HCT116 (cell line): ENCODE measurements at regions not wholly inside any gene's neighbourhood (a gene's known extent, or its start where the extent isn't known, plus 50 kb on each side); places are given as distances from the start of the nearest gene placed in this dataset.

ENCODE experiments used
- EZH2 ChIP-seq: fragments of 200-600 bp; sonication (generic); IDR thresholded peaks from 2 replicates; pipeline ENCODE4 v1.6.1; 2017; ENCODE audit warnings: antibody characterized with exemption, mixed run types
- POLR2A ChIP-seq: IDR thresholded peaks from 2 replicates; pipeline ENCODE4 v1.7.0; 2011; ENCODE audit warnings: borderline replicate concordance; ENCODE audit not compliant: insufficient read depth, insufficient read length; ENCODE audit errors: extremely low read depth
- SIN3A ChIP-seq: IDR thresholded peaks from 2 replicates; pipeline ENCODE4 v1.6.1; 2012; ENCODE audit warnings: low read depth
- ZFX ChIP-seq: fragments of 450-650 bp; IDR thresholded peaks from 2 replicates; pipeline ENCODE4 v1.6.1; 2017
- ZNF274 ChIP-seq: fragments of 200-500 bp; sonication (Bioruptor generic); IDR thresholded peaks from 2 replicates; pipeline ENCODE4 v1.6.1; 2014; ENCODE audit warnings: mild to moderate bottlenecking, low read depth, low read length, inconsistent platforms
- TF ChIP-seq, protein P1 (sequence below), 3 experiments: fragments of 200-600 bp in 1 of 3; sonication (generic) in 1 of 3; IDR thresholded peaks in 2 of 3; conservative IDR thresholded peaks in 1 of 3; 2 replicates each; pipeline ENCODE4 v1.5.1; 2012 to 2017; ENCODE audit warnings: low read depth in 2 of 3, low read length in 2 of 3, antibody characterized with exemption in 1 of 3, borderline replicate concordance in 1 of 3, control low read depth in 1 of 3, mild to moderate bottlenecking in 1 of 3, mixed read lengths in 1 of 3, mixed run types in 1 of 3, moderate library complexity in 1 of 3; ENCODE audit not compliant: insufficient read depth in 1 of 3
- TF ChIP-seq, protein P2 (sequence below): IDR thresholded peaks from 2 replicates; pipeline ENCODE4 v1.6.1; 2012
- TF ChIP-seq, protein P3 (sequence below): IDR thresholded peaks from 2 replicates; pipeline ENCODE4 v1.6.1; 2012

DNA sequence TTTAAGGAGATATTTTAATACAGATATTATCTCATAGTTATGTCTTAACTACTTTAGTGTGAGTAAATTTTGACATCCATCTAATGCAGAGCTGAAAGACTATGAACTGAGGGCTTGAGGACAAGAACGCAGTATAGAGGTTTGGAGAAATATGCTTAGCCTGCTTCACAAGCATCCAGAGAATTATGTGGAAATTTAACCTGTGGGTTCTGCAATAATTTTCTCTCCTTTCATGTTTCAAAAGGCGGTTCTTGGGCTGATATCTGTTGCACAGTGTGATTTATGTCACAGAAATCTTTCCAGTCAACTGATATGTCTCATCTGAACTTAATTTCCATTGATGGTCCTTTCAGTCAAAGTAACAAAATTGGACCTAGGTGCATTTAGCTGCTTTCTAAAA, 371.9 kb upstream of the VRK2 start:
- TF ChIP-seq, protein P1, sequence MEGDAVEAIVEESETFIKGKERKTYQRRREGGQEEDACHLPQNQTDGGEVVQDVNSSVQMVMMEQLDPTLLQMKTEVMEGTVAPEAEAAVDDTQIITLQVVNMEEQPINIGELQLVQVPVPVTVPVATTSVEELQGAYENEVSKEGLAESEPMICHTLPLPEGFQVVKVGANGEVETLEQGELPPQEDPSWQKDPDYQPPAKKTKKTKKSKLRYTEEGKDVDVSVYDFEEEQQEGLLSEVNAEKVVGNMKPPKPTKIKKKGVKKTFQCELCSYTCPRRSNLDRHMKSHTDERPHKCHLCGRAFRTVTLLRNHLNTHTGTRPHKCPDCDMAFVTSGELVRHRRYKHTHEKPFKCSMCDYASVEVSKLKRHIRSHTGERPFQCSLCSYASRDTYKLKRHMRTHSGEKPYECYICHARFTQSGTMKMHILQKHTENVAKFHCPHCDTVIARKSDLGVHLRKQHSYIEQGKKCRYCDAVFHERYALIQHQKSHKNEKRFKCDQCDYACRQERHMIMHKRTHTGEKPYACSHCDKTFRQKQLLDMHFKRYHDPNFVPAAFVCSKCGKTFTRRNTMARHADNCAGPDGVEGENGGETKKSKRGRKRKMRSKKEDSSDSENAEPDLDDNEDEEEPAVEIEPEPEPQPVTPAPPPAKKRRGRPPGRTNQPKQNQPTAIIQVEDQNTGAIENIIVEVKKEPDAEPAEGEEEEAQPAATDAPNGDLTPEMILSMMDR (IDR thresholded peaks at IDR 0.05 in 2 of 3, conservative IDR thresholded peaks at IDR 0.05 in 1 of 3; ENCODE audit: borderline replicate concordance in 1 of 3, insufficient read depth in 1 of 3, low read depth in 2 of 3, low read length in 2 of 3), result no peak
- TF ChIP-seq ZNF274 (no peak), POLR2A (no peak), SIN3A (no peak), EZH2 (no peak), ZFX (no peak)
- TF ChIP-seq, protein P2, sequence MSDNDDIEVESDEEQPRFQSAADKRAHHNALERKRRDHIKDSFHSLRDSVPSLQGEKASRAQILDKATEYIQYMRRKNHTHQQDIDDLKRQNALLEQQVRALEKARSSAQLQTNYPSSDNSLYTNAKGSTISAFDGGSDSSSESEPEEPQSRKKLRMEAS, result no peak
- TF ChIP-seq, protein P3, sequence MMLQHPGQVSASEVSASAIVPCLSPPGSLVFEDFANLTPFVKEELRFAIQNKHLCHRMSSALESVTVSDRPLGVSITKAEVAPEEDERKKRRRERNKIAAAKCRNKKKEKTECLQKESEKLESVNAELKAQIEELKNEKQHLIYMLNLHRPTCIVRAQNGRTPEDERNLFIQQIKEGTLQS, result no peak
